ENCODE measurements at regions not wholly inside any gene's neighbourhood (a gene's known extent, or its start where the extent isn't known, plus 50 kb on each side); places are given as distances from the start of the nearest gene placed in this dataset.

DNA sequence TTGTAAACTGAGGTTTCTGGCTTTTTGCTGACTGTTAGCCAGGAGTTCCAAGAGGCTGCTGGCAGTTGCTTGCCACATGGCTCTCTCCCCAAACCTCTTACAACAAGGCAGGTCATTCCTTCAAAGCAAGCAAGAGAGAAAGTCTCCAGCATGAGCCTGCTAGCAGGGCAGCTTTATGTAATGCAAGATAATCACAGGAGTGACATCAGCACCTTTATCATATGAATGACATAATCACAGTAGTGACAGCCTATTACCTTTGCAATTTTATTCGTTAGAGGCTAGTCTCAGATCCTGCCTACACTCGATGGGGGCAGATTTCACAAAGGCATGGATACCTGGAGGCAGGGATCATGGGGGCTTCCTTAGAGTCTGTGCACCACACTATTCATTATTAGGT lies 79.5 kb upstream of the KCNJ16 start:
- DNase-seq (ENCODE audit: extremely low read depth in 1 of 4, low spot score in 3 of 4) (no peak), FAIRE-seq (no peak), ATAC-seq (no peak)
- no TSS peak for BruUV-seq (replicated peaks)
- WGBS (ENCODE audit: insufficient coverage, low coverage, missing lambda C conversion rate), result 15% methylated on average over 2 of the region's 2 CpGs
- no peak for TF ChIP-seq ZNF143 (CRISPR knock-in tag; IDR thresholded peaks at IDR 0.05)
- TF ChIP-seq, protein P1, sequence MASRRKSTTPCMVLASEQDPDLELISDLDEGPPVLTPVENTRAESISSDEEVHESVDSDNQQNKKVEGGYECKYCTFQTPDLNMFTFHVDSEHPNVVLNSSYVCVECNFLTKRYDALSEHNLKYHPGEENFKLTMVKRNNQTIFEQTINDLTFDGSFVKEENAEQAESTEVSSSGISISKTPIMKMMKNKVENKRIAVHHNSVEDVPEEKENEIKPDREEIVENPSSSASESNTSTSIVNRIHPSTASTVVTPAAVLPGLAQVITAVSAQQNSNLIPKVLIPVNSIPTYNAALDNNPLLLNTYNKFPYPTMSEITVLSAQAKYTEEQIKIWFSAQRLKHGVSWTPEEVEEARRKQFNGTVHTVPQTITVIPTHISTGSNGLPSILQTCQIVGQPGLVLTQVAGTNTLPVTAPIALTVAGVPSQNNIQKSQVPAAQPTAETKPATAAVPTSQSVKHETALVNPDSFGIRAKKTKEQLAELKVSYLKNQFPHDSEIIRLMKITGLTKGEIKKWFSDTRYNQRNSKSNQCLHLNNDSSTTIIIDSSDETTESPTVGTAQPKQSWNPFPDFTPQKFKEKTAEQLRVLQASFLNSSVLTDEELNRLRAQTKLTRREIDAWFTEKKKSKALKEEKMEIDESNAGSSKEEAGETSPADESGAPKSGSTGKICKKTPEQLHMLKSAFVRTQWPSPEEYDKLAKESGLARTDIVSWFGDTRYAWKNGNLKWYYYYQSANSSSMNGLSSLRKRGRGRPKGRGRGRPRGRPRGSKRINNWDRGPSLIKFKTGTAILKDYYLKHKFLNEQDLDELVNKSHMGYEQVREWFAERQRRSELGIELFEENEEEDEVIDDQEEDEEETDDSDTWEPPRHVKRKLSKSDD (conservative IDR thresholded peaks at IDR 0.05; ENCODE audit: low read length), result no peak
- no peak for TF ChIP-seq ELF1 (tag; IDR thresholded peaks at IDR 0.05)
- TF ChIP-seq ZNF146 (CRISPR knock-in tag; IDR thresholded peaks at IDR 0.05; ENCODE audit: unreplicated experiment), result no peak
- TF ChIP-seq MXI1 (IDR thresholded peaks at IDR 0.05; ENCODE audit: low read depth, low read length), result no peak
- TF ChIP-seq, protein P2, sequence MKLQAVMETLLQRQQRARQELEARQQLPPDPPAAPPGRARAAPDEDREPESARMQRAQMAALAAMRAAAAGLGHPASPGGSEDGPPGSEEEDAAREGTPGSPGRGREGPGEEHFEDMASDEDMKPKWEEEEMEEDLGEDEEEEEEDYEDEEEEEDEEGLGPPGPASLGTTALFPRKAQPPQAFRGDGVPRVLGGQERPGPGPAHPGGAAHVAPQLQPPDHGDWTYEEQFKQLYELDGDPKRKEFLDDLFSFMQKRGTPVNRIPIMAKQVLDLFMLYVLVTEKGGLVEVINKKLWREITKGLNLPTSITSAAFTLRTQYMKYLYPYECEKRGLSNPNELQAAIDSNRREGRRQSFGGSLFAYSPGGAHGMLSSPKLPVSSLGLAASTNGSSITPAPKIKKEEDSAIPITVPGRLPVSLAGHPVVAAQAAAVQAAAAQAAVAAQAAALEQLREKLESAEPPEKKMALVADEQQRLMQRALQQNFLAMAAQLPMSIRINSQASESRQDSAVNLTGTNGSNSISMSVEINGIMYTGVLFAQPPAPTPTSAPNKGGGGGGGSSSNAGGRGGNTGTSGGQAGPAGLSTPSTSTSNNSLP (IDR thresholded peaks at IDR 0.05; ENCODE audit: borderline replicate concordance, low read depth, low read length), result no peak
- no peak for TF ChIP-seq ZNF707 (CRISPR knock-in tag; conservative IDR thresholded peaks at IDR 0.05)
- in situ Hi-C loops (cut with MboI) (no loop called here), intact Hi-C loops (cut with micrococcal nuclease) (no loop called here)
- H3K9me1 ChIP-seq (ENCODE audit: control insufficient read depth, insufficient read depth, low read length), result no peaks in the 10 kb centered on the region
- no peak overlapping the region for H3K27ac ChIP-seq (ENCODE audit: extremely low read depth, low read depth, low read length)
- no peak overlapping the region for H3K4me2 ChIP-seq (ENCODE audit: insufficient read depth, low read length)
- ChIA-PET CTCF (ENCODE audit: low intra/inter-chr PET ratio) (no interaction called here), POLR2A (no interaction called here)
- no peaks in the 10 kb centered on the region for H3K27me3 ChIP-seq (ENCODE audit: control insufficient read depth in 2 of 2, insufficient read depth in 2 of 2, low read length in 2 of 2)
- peaks cover 3% of the 10 kb centered on the region; the same call in 1 of the 3 replicates for H3K36me3 ChIP-seq (ENCODE audit: control insufficient read depth, insufficient read depth, low read length)
- H4K20me1 ChIP-seq (replicated peaks; ENCODE audit: control insufficient read depth, insufficient read depth, low read length), result no peaks in the 10 kb centered on the region
- no peaks in the 10 kb centered on the region for H3K4me1 ChIP-seq (replicated peaks in 1 of 2; ENCODE audit: control insufficient read depth in 2 of 2, insufficient read depth in 2 of 2, low read length in 2 of 2)
- no peak overlapping the region for H3K4me3 ChIP-seq
- no peak overlapping the region for H3K9ac ChIP-seq (ENCODE audit: insufficient read depth in 1 of 2, low read depth in 2 of 2, low read length in 2 of 2)
- no peaks in the 10 kb centered on the region for H3K9me3 ChIP-seq (replicated peaks; ENCODE audit: control insufficient read depth, insufficient read depth, low read depth, low read length)
- no peaks in the 10 kb centered on the region for H3K79me2 ChIP-seq (ENCODE audit: control insufficient read depth, insufficient read depth, low read length)
- no peak overlapping the region for H2AFZ ChIP-seq (ENCODE audit: low read depth, low read length)

Measured in K562 (cell line).